ENCODE measurements at regions not wholly inside any gene's neighbourhood (a gene's known extent, or its start where the extent isn't known, plus 50 kb on each side); places are given as distances from the start of the nearest gene placed in this dataset.

GRCh38 chrX:120819126-120819525, 56.5 kb downstream of the CT47B1 start:
- H3K27ac ChIP-seq = no peak overlapping the region
- DNase-seq = no peak
- H3K27me3 ChIP-seq = no peaks in the 10 kb centered on the region
- intact Hi-C loops (cut with DNase I) = no loop called here
- H3K4me3 ChIP-seq = no peak overlapping the region
- H3K9ac ChIP-seq (ENCODE audit: low read depth in 2 of 2, low read length in 2 of 2) = no peak overlapping the region
- TF ChIP-seq CTCF (IDR thresholded peaks at IDR 0.05) = no peak
- H3K9me3 ChIP-seq = no peaks in the 10 kb centered on the region
- H3K36me3 ChIP-seq = no peaks in the 10 kb centered on the region
- H3K4me1 ChIP-seq = no peaks in the 10 kb centered on the region

- no peaks in the 10 kb centered on the region for H3K4me1 ChIP-seq
- no peak for TF ChIP-seq CTCF (IDR thresholded peaks at IDR 0.05)
- intact Hi-C loops (cut with DNase I) = no loop called here
These were observed 61.7 kb downstream of the CT47B1 start for GRCh38 chrX:120813982-120814381.

GRCh38 chrX:120801426-120801825, 74.2 kb downstream of the CT47B1 start:
- H3K27ac ChIP-seq = no peak overlapping the region
- no peaks in the 10 kb centered on the region for H3K36me3 ChIP-seq
- H3K27me3 ChIP-seq = no peaks in the 10 kb centered on the region
- no peak for DNase-seq
- intact Hi-C loops (cut with DNase I) = no loop called here
- TF ChIP-seq CTCF (IDR thresholded peaks at IDR 0.05) = no peak
- no peaks in the 10 kb centered on the region for H3K4me1 ChIP-seq
- H3K9me3 ChIP-seq = no peaks in the 10 kb centered on the region
- H3K9ac ChIP-seq (ENCODE audit: low read depth in 2 of 2, low read length in 2 of 2) = no peak overlapping the region
- no peak overlapping the region for H3K4me3 ChIP-seq

More at GRCh38 chrX:120813982-120814381, 61.7 kb downstream of the CT47B1 start:
- Histone ChIP-seq H3K27me3 (no peaks in the 10 kb centered on the region), H3K27ac (no peak overlapping the region), H3K9me3 (no peaks in the 10 kb centered on the region), H3K4me3 (no peak overlapping the region), H3K36me3 (no peaks in the 10 kb centered on the region), H3K9ac (ENCODE audit: low read depth in 2 of 2, low read length in 2 of 2) (no peak overlapping the region)
- no peak for DNase-seq

- Histone ChIP-seq H3K27ac (no peak overlapping the region), H3K9ac (ENCODE audit: low read depth in 2 of 2, low read length in 2 of 2) (no peak overlapping the region), H3K36me3 (no peaks in the 10 kb centered on the region), H3K4me1 (no peaks in the 10 kb centered on the region), H3K9me3 (no peaks in the 10 kb centered on the region), H3K27me3 (no peaks in the 10 kb centered on the region), H3K4me3 (no peak overlapping the region)
- DNase-seq = no peak
- TF ChIP-seq CTCF (IDR thresholded peaks at IDR 0.05) = no peak
- intact Hi-C loops (cut with DNase I) = loop anchor here (10.0 kb wide), 1 partner anchor 787 kb away; no protein-coding TSS in a partner anchor
These were observed 78.3 kb downstream of the CT47B1 start for GRCh38 chrX:120797188-120797851.

GRCh38 chrX:120795301-120795700, 80.4 kb downstream of the CT47B1 start:
- H3K9me3 ChIP-seq = no peaks in the 10 kb centered on the region
- no peak overlapping the region for H3K4me3 ChIP-seq
- no peak for DNase-seq
- H3K9ac ChIP-seq (ENCODE audit: low read depth in 2 of 2, low read length in 2 of 2) = no peak overlapping the region
- intact Hi-C loops (cut with DNase I) = loop anchor here (10.0 kb wide), 1 partner anchor 790 kb away; no protein-coding TSS in a partner anchor
- no peak overlapping the region for H3K27ac ChIP-seq
- TF ChIP-seq CTCF (IDR thresholded peaks at IDR 0.05) = no peak
- no peaks in the 10 kb centered on the region for H3K36me3 ChIP-seq
- H3K27me3 ChIP-seq = no peaks in the 10 kb centered on the region
- no peaks in the 10 kb centered on the region for H3K4me1 ChIP-seq
